Activated B cell treated with CpG ODN at 0.5 μM for 24 hours (primary cell): ENCODE measurements at regions not wholly inside any gene's neighbourhood (a gene's known extent, or its start where the extent isn't known, plus 50 kb on each side); places are given as distances from the start of the nearest gene placed in this dataset.

Source experiments
- ATAC-seq: fragments of 200-7000 bp; cut with Tn5 transposase; one replicate; pipeline ENCODE4 v1.10.0; 2021; ENCODE audit warnings: low read depth, mild to moderate bottlenecking, moderate library complexity
- CTCF ChIA-PET: fragments of 350-600 bp; sonication (Branson Sonifier 250); formaldehyde crosslinking; loops from one replicate; lab custom pipeline; 2021; ENCODE audit warnings: antibody characterized with exemption; lab: Charles Lee
- POLR2A ChIA-PET: fragments of 350-600 bp; sonication (Branson Sonifier 250); formaldehyde crosslinking; loops from one replicate; lab custom pipeline; 2021; ENCODE audit warnings: antibody characterized with exemption; lab: Charles Lee
- DNase-seq: peaks from one replicate; pipeline ENCODE4 v3.0.0; 2022
- H3K27ac Mint-ChIP-seq: one replicate; pipeline ENCODE4 v1.8.0; 2020; ENCODE audit warnings: mixed read lengths
- H3K27me3 Mint-ChIP-seq: one replicate; pipeline ENCODE4 v1.8.0; 2021; ENCODE audit warnings: mixed read lengths
- H3K36me3 Mint-ChIP-seq: one replicate; pipeline ENCODE4 v1.8.0; 2021; ENCODE audit warnings: low read depth, mixed read lengths
- H3K4me1 Mint-ChIP-seq: one replicate; pipeline ENCODE4 v1.8.0; 2021; ENCODE audit warnings: mixed read lengths
- H3K4me3 Mint-ChIP-seq: one replicate; pipeline ENCODE4 v1.8.0; 2020; ENCODE audit warnings: mild to moderate bottlenecking, mixed read lengths
- H3K9me3 Mint-ChIP-seq: one replicate; pipeline ENCODE4 v1.8.0; 2020; ENCODE audit warnings: mixed read lengths
- CTCF ChIP-seq: fragments of 200-600 bp; IDR thresholded peaks from one replicate; pipeline ENCODE4 v1.8.0; 2022; ENCODE audit warnings: antibody characterized with exemption, mild to moderate bottlenecking
- intact Hi-C: fragments of 100-400 bp; cut with micrococcal nuclease; formaldehyde crosslinking; loops from one replicate; pipeline ENCODE4 v1.15.1; 2024

GRCh38 chr13:29954082-29955028 is 103.9 kb upstream of the UBL3 start:
- TF ChIP-seq CTCF, result no peak
- ChIA-PET CTCF (no interaction called here), POLR2A (no interaction called here)
- H3K27me3 Mint-ChIP-seq, result peaks cover 4% of the 10 kb centered on the region
- H3K4me3 Mint-ChIP-seq, result peak overlapping the region; percentile 47
- H3K4me1 Mint-ChIP-seq, result peaks cover 13% of the 10 kb centered on the region
- no peaks in the 10 kb centered on the region for H3K9me3 Mint-ChIP-seq
- no peaks in the 10 kb centered on the region for H3K36me3 Mint-ChIP-seq
- no peak for DNase-seq
- intact Hi-C loops, result no loop called here
- no peak for ATAC-seq
- H3K27ac Mint-ChIP-seq, result no peak overlapping the region

GRCh38 chr13:29953542-29953941 is 103.1 kb upstream of the UBL3 start:
- peaks cover 3% of the 10 kb centered on the region for H3K27me3 Mint-ChIP-seq
- no peak overlapping the region for H3K27ac Mint-ChIP-seq
- no peaks in the 10 kb centered on the region for H3K9me3 Mint-ChIP-seq
- ATAC-seq, result no peak
- CTCF ChIA-PET, result no interaction called here
- peaks cover 13% of the 10 kb centered on the region for H3K4me1 Mint-ChIP-seq
- no peaks in the 10 kb centered on the region for H3K36me3 Mint-ChIP-seq
- no peak for DNase-seq
- POLR2A ChIA-PET, result no interaction called here
- intact Hi-C loops, result no loop called here
- TF ChIP-seq CTCF, result no peak
- no peak overlapping the region for H3K4me3 Mint-ChIP-seq

GRCh38 chr13:29952245-29952644 is 101.8 kb upstream of the UBL3 start:
- H3K36me3 Mint-ChIP-seq, result no peaks in the 10 kb centered on the region
- H3K9me3 Mint-ChIP-seq, result no peaks in the 10 kb centered on the region
- H3K27me3 Mint-ChIP-seq, result peaks cover 3% of the 10 kb centered on the region
- ATAC-seq, result no peak
- ChIA-PET POLR2A (no interaction called here), CTCF (no interaction called here)
- intact Hi-C loops, result no loop called here
- H3K27ac Mint-ChIP-seq, result no peak overlapping the region
- H3K4me3 Mint-ChIP-seq, result no peak overlapping the region
- H3K4me1 Mint-ChIP-seq, result peaks cover 13% of the 10 kb centered on the region
- DNase-seq, result no peak
- TF ChIP-seq CTCF, result no peak

- no peaks in the 10 kb centered on the region for H3K36me3 Mint-ChIP-seq
- no peak for TF ChIP-seq CTCF
- no peak overlapping the region for H3K4me3 Mint-ChIP-seq
- no peak overlapping the region for H3K27ac Mint-ChIP-seq
- ATAC-seq (no peak), DNase-seq (no peak)
- no peaks in the 10 kb centered on the region for H3K27me3 Mint-ChIP-seq
- peaks cover 4% of the 10 kb centered on the region for H3K4me1 Mint-ChIP-seq
- CTCF ChIA-PET, result no interaction called here
- no peaks in the 10 kb centered on the region for H3K9me3 Mint-ChIP-seq
- POLR2A ChIA-PET, result no interaction called here
- intact Hi-C loops, result no loop called here
Observed at GRCh38 chr13:29948791-29949190, 98.4 kb upstream of the UBL3 start.

- ChIA-PET CTCF (no interaction called here), POLR2A (no interaction called here)
- ATAC-seq (no peak), DNase-seq (no peak)
- Mint-ChIP-seq H3K27ac (no peak overlapping the region), H3K4me1 (no peaks in the 10 kb centered on the region), H3K36me3 (no peaks in the 10 kb centered on the region), H3K4me3 (no peak overlapping the region), H3K9me3 (no peaks in the 10 kb centered on the region), H3K27me3 (no peaks in the 10 kb centered on the region)
- intact Hi-C loops, result no loop called here
- no peak for TF ChIP-seq CTCF
Observed at GRCh38 chr13:29948244-29948643, 97.8 kb upstream of the UBL3 start.
